UCSD-AML1 (cell line): ENCODE measurements at regions not wholly inside any gene's neighbourhood (a gene's known extent, or its start where the extent isn't known, plus 50 kb on each side); places are given as distances from the start of the nearest gene placed in this dataset.

ENCODE experiments used
- DNase-seq: peaks from one replicate; lab custom pipeline; 2025; ENCODE audit not compliant: unreplicated experiment; lab: John Stamatoyannopoulos, UW

DNA sequence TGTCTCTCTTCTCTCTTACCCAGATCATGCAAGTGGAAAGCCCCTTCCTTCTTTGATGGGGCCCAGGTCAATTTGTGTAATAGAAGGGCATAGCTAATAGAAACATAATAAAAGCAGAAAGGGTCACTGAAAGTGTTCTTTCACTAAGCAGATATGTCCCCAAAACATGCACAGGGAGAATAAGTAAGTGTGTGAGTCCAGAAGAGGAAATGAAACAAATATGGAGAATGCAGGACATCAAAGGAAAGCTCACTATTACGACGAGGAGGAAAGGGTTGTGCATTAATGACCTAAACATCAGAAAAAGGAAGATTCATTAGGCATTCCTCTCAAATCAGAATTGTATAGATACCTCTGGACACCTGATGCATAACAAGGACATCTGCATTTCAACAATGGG, 81.4 kb upstream of the SMYD2 start:
- no peak for DNase-seq

DNA sequence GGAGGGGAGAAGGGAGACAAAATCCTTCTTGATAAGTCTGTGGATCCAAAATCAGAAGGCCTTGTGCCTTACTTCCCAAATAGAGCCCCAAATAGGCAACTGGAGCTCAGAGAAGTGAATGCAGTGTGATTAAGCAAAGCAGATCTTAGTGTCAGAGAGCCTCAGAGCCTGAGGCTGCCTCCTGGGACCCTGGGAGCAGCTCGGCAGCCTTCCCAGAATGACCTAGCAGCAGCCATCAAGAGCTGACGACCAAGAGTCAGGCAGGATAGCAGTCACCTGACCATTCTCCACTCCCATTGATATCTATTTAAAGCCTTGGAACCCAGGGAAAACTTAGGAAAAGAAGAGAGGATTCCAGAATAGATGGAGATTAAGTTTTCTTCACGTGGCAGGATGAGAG, 78.0 kb upstream of the SMYD2 start:
- DNase-seq = no peak

DNA sequence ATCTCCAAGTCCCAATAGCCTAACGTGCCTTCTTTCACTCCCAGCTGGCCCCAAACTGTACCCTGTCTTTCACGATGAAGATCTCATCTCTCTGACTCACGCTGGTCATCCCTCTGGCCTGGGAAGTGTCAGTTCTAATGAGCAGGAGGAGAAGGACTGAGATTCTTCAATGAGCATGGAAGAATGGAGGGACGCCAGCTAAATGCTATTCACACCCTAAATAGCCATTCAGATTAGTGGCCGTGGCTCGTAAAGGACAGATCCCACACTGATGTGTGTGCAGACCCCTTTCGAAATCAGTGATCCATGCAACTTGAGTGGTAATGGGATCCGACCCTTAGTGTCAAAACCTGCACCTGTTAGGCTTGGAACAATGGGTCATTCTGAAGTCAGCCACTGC, 75.9 kb upstream of the SMYD2 start:
- no peak for DNase-seq

DNA sequence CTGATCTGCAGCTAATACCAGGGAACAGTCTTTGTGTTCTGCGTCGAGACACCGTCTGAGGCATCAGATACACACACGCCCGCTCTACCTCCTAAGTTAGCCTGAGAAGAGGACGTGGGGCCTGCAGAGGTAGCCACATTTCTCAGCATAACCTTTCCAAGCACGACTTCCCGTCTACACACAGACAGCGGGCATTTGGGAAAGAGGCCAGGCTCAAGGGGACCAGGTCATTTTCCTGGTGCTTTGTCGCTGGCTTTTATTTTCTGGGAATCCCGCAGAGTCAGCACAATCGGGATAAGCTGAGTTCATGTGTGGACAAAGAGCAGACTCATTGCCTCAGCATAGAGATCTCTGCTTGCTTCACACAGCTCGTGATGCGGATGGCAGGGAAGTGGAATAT, 72.5 kb upstream of the SMYD2 start:
- DNase-seq = no peak

DNA sequence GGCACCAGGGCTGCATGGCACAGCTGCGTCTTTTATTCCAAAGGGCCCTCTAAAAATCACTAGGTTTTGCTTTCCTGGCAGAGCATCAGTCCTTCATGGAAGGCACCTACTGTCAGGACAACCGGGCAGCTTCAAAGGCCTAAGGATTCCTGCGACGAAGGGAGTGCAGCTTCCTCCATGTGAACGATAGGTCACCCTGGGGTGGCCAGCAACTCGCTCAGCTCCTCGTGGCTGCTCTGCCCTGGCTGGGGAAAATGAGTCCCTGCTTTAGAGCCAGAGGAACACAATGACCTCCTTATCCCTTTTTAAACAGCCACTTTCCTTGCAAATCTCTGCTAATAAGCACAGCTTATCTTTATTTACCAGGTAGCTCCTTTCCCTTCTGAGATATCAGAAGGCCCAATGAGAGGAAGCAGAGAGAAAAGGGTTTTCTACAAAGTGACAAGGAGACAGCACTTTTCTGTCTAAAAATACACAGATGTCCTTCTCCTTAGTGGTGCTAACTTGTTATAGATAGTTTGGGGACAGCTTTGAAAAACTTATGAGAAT, 71.6 kb upstream of the SMYD2 start:
- DNase-seq = no peak

DNA sequence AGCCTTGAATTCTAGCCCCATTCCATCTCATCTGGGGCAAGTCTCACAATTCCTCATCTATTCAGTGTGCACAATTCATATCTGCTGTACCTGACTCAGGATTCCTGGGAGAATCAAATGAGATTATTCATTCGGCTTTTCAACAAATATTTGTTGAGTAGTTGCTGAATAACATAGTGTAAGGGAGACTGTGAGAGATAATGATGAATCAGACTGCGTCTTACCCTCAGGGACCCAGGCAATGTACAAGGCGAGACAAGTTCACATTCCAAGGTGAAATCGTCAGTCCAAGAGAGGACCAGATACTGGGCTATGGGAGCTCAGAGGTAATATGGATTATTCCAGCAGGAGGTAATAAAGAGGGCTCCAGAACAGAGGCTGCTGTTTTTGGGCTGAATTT, 67.8 kb upstream of the SMYD2 start:
- no peak for DNase-seq

DNA sequence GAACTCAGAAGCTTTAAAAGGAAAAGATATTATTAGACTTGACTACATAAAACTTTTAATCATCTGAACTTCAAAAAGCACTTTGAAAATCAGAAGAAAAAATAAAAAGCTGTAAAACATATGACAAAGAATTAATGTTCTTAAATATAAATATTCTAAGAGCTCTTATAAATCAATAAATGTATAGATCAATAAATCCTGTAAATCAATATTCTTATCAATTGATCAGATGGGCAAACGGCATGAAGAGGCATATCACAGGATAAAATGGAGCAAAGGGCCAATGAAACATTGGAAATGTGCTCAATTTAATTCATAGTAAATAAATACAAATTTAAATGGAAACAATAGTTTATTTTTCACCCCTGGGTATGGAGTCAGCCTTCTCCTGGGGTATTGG, 66.1 kb upstream of the SMYD2 start:
- no peak for DNase-seq

DNA sequence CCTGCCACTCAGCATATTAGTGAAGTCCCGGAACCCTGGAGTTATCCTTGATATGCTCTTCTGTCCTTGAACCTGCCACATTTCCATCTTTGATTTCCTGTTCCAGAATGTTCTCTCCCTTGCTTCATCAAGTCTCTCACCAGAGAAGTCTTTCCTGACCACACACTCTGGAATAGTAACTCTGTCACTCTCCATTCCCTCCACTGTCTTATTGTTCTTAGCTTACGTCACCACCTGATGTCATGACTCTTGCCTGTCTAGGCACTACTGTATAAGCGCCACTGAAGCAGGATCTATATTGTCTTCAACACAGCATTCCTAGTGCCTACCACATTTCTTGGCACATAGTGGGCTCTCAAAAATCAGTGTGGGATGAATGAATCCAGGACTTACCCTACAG, 65.4 kb upstream of the SMYD2 start:
- no peak for DNase-seq

DNA sequence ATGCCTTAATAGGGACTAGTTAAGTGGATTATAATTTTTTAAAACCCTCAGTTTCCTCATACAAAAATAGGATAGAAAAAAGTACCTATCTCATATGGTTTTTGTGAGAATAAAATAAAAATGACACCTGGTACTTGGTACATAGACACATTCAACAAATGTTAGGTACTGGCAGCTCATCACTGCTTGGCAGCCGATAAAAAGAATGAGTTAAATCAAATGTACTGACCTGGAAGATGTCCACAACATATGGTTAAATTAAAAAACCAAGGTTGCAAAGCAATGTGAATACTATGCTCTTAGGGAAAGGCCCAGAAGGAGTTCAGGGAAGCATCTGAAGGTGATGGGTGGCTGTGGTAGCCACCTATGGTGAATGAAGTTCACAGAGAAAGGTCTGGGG, 64.9 kb upstream of the SMYD2 start:
- DNase-seq = no peak

DNA sequence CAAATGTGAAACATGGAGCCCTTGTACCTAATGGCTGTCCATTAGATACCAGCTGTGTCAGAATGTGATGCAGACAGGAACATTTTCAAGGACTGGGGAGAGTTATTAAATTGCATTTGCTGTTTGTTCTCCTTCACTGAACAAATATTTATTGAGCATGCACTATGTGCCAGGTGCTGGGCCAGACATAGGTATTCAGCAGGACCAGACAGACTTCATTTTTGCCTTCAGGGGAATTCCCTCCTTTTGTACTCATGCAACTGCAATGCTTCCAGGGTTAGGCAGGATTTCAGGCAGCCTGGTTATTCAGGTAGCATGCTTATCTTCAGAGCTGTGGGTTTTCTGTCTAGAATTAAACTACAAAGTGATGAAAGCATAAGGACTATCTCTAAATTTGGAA, 64.2 kb upstream of the SMYD2 start:
- DNase-seq = no peak

DNA sequence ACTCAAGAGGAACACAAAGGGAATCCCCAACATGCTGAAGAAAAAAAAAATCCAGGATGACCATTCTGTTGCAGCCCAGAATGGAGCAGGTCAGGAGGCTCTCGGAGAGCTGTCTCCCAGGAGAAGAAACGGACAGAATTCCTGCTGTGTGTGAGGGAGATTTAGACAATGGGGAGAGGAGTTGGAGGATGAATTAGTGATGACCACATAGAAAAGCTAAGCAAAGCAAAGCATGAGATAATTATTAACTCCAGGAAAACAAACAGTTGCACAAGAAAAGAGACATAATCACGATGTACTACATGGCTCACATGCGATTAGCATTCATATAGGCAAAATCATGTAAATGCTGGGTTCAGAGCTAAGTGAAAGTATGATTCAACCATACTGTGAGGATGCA, 61.1 kb upstream of the SMYD2 start:
- DNase-seq = no peak

DNA sequence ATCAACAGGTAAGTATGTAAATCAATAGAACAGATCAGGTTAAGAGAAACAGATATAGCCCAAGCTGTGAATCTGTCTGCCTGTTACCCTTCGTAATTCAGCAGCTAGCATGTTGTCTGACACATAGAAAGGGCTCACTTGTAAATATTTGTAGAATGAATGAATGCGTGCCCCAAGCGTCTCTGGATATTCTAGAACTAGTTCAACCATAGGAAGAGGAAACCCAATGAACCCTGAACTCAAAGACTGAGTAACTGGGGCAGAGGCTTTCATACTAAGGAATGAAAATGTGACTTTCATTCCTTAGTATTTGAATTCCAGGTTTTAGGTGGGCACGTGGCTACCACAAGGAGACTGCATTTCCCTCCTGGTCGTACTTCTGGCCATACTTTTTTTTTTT, 60.1 kb upstream of the SMYD2 start:
- no peak for DNase-seq

DNA sequence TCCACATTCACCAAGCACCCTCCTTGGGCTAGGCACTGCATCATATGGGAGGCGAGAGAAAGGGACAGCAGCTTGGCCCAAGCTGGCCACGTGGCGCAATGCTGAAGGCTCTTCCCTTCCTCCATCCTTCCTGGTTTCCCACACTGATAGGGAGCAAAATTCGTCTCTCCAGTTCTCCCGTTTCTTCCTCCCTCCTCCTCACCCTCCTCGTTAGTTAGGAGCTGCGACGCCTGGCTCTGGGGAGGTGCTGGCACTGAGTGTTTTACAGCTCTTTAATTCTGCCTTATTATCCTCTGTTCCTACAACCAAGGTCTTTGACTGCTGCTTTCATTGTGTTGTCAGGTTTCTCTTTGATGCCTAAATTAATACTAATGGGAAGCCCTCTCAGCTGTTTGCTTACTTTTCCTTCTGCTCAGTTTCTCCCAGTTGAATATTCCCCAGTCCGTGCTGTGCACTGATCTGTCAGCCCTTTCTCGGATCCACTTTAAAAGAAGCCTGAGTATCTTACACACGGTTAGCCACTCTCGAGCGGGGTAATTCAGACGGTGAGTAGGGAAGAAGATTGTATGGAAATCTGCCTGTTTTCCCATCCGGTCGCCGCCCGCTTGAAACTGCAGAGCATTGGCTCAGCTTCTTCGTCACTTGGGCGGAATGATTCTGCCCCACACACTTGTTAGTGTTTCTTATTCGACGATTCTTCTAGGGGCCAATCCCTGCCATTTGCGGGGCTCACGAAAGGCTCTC, 56.2 kb upstream of the SMYD2 start:
- DNase-seq = no peak

DNA sequence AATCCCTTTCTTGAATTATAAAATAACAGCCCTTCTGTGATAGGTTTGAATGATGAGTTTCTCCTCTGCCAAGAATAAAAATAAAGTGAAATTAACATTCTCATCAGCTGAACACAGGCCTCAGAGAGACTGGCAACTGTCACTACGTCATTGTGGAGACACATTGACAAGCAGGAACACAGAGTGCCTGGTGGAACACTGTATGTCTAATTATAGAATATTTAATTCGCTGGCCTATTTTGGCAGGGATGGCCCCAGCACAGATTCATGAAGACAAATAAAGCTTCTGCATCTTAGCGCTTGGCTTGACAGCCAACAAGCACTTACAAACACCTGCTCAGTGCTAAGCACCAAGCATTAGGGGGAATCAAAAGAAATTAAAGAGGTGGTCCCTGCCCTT, 52.0 kb upstream of the SMYD2 start:
- no peak for DNase-seq

DNA sequence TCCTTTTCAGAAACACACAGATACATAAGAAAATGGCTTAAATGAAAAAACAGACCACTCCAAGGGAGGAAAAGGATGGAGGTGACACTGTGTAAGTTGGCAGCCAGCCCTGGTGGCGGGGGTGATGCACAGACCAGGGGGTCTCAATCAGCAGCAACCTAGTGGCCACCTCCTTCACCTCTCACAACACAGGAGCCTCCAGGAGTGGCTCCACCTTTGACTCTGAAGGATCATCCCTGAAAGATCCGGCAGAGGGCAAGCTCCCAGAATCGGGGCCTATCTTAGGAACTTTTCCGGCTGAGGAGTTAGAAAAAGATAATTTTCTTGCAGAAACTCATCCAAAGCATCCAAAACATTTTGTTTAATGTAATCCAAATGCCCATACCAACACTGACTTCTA, 51.2 kb upstream of the SMYD2 start:
- no peak for DNase-seq
